GM06990 (cell line): ENCODE measurements at regions not wholly inside any gene's neighbourhood (a gene's known extent, or its start where the extent isn't known, plus 50 kb on each side); places are given as distances from the start of the nearest gene placed in this dataset.

Experiments
- DNase-seq: peaks from one replicate; pipeline ENCODE4 v3.0.0-alpha.2; 2011; ENCODE audit not compliant: insufficient read length; ENCODE audit errors: extremely low read depth
- H3K27me3 ChIP-seq: replicated peaks from 2 replicates; pipeline ENCODE4 v1.6.0; 2011; ENCODE audit warnings: low read length; ENCODE audit not compliant: control insufficient read depth, insufficient read depth
- H3K36me3 ChIP-seq: 2 replicates; pipeline ENCODE4 v1.5.1; 2011; ENCODE audit warnings: low read length; ENCODE audit not compliant: control insufficient read depth, insufficient read depth
- H3K4me3 ChIP-seq: replicated peaks from 2 replicates; pipeline ENCODE4 v1.5.1; 2011; ENCODE audit warnings: low read depth, mild to moderate bottlenecking, control low read depth, low read length
- CTCF ChIP-seq: IDR thresholded peaks from 2 replicates; pipeline ENCODE4 v1.5.1; 2011; ENCODE audit warnings: low read length, control low read depth, mild to moderate bottlenecking, inconsistent platforms; ENCODE audit not compliant: insufficient read depth, poor library complexity, severe bottlenecking

DNA sequence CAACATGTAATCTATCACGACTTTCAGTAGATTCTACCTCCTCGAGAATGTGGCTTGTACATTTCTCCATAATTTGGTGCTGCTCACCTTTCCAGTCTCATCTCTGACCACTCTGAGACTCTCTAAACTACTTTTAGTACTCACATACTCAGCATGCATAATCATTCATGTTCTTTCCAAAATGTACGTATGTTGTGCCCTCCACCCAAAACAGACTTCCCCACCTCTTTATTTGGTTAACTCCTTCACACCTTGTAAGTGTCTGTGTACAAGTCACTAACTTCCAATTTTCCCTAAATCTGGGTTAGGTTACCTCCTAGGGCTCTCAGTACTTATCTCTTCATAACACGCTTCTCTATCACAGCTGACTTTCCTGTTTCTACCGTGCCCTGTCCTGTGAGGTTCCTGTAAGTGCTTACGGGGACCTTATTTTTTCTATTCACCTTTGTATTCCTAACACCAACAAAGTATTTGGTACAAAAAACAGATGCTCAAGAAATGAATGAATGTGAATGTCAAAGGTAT is 186.2 kb upstream of the MKLN1 start:
- no peak overlapping the region for H3K4me3 ChIP-seq
- H3K36me3 ChIP-seq, result no peaks in the 10 kb centered on the region
- no peak for TF ChIP-seq CTCF
- no peak for DNase-seq
- no peaks in the 10 kb centered on the region for H3K27me3 ChIP-seq

GRCh38 chr7:131143869-131144268 is 183.8 kb upstream of the MKLN1 start:
- TF ChIP-seq CTCF, result no peak
- Histone ChIP-seq H3K4me3 (no peak overlapping the region), H3K27me3 (no peaks in the 10 kb centered on the region), H3K36me3 (no peaks in the 10 kb centered on the region)
- no peak for DNase-seq

- TF ChIP-seq CTCF, result no peak
- no peak for DNase-seq
- Histone ChIP-seq H3K4me3 (no peak overlapping the region), H3K36me3 (no peaks in the 10 kb centered on the region), H3K27me3 (no peaks in the 10 kb centered on the region)
These were observed 182.7 kb upstream of the MKLN1 start for GRCh38 chr7:131145026-131145425.

DNA sequence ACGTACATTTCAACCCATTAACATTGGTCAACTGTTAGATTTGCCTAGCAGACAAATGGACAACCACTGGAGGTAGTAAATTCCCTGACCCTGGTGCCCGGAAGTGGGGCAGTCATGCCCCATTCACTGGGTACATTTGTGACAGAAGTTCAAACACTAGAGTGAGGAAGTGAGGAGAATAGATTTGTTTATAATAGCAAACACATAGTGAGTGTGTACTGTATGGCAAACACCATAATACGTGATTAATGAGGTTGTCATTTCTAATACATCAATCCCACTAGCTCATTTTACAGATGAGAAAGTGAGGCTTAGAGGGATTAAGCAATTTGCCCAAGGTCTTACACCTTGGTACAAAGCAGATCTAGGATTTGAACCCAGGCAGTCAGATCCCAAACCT is 181.9 kb upstream of the MKLN1 start:
- Histone ChIP-seq H3K4me3 (no peak overlapping the region), H3K27me3 (no peaks in the 10 kb centered on the region), H3K36me3 (no peaks in the 10 kb centered on the region)
- DNase-seq, result no peak
- TF ChIP-seq CTCF, result no peak

DNA sequence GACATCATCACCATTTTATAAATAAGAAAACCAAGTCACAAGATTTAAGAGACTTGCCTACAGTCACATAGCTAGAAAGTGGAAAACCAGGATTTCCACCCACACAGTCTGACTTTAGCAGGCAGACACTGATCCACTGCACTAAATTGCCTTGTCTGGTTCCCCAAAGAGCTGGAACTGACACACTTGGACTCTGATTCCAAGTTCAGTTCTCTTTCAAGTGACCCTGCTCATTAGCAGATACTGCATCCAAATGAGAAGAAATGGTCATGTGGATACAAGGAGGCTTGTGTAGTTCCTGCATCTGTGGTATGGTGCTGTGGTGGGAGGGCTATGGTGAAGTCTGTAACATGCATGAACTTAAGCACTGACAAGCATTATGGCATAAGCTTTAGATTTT is 180.1 kb upstream of the MKLN1 start:
- H3K36me3 ChIP-seq, result no peaks in the 10 kb centered on the region
- H3K27me3 ChIP-seq, result no peaks in the 10 kb centered on the region
- no peak for TF ChIP-seq CTCF
- no peak for DNase-seq
- no peak overlapping the region for H3K4me3 ChIP-seq

DNA sequence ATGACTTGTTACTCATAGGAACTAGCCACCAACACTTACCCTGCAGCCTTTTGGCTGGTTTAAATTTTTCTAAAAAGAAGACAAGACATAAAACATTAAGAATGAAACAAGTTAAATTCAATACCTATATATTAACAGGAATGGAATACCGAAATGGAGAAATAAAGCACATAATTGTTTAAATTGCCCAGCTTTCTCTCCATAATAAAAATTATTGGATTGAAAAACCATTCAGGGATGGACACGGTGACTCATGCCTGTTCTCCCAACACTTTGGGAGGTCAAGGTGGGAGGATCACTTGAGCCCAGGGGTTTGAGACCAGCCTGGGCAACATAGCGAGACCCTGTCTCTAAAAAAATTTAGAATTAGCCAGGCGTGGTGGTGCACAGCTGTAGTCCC is 179.4 kb upstream of the MKLN1 start:
- no peak for TF ChIP-seq CTCF

More for the DNA sequence above, 179.4 kb upstream of the MKLN1 start:
- no peak for DNase-seq
- Histone ChIP-seq H3K4me3 (no peak overlapping the region), H3K36me3 (no peaks in the 10 kb centered on the region), H3K27me3 (no peaks in the 10 kb centered on the region)
